ENCODE measurements at regions not wholly inside any gene's neighbourhood (a gene's known extent, or its start where the extent isn't known, plus 50 kb on each side); places are given as distances from the start of the nearest gene placed in this dataset.

DNA sequence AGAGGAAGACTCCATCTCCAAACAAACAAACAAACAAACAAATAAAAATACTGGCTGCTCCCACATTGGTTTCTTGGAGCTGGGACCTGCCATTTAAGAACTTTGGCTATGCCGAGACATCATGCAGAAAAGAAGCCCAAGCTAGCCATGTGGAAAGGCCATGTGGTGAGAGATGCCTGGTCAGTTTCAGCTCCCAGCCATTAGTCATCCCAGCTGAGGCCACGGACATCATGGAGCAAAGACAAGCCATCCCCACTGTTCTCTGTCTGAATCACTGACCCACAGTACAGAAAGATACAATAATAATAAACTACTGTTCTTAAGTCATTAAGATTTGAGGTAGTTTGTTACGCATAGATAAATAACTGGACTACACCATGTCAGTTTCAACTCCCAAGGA, 70.0 kb upstream of the PCBD1 start:
- Mint-ChIP-seq H3K4me1 (ENCODE audit: low read depth, unreplicated experiment) (no peaks in the 10 kb centered on the region), H3K4me3 (ENCODE audit: low read depth, unreplicated experiment) (no peak overlapping the region), H3K27me3 (ENCODE audit: unreplicated experiment) (peaks cover 44% of the 10 kb centered on the region), H3K9me3 (ENCODE audit: low read depth, unreplicated experiment) (no peaks in the 10 kb centered on the region), H3K27ac (ENCODE audit: unreplicated experiment) (no peak overlapping the region), H3K36me3 (ENCODE audit: insufficient read depth, unreplicated experiment) (no peaks in the 10 kb centered on the region)
- CTCF ChIA-PET = no interaction called here
- intact Hi-C loops (cut with micrococcal nuclease; ENCODE audit: unreplicated experiment) = no loop called here
- DNase-seq = no peak
- BruUV-seq (replicated peaks) = no TSS peak
- TF ChIP-seq CTCF (IDR thresholded peaks at IDR 0.05; ENCODE audit: unreplicated experiment) = no peak

DNA sequence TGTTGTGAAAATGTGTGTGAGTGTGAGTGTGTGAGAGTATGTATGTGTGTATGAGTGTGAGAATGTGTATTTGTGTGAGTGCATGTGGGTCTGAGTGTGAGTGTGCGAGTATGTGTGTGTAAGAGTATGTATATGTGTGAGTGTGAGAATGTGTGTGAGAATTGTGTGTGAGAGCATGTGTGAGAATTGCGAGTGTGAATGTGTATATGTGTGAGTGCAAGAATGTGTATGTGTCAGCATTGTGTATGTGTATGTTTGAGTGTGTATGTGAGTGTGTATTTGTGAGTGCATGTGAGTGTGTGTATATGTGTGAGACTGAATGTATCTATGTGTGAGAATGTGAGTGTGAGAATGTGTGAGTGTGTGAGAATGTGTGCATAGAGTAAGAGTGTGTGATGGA, 72.0 kb upstream of the PCBD1 start:
- Mint-ChIP-seq H3K27ac (ENCODE audit: unreplicated experiment) (no peak overlapping the region), H3K27me3 (ENCODE audit: unreplicated experiment) (peaks cover 33% of the 10 kb centered on the region), H3K36me3 (ENCODE audit: insufficient read depth, unreplicated experiment) (no peaks in the 10 kb centered on the region), H3K4me1 (ENCODE audit: low read depth, unreplicated experiment) (no peaks in the 10 kb centered on the region), H3K4me3 (ENCODE audit: low read depth, unreplicated experiment) (no peak overlapping the region), H3K9me3 (ENCODE audit: low read depth, unreplicated experiment) (no peaks in the 10 kb centered on the region)
- intact Hi-C loops (cut with micrococcal nuclease; ENCODE audit: unreplicated experiment) = no loop called here
- CTCF ChIA-PET = no interaction called here
- TF ChIP-seq CTCF (IDR thresholded peaks at IDR 0.05; ENCODE audit: unreplicated experiment) = no peak
- DNase-seq = no peak
- BruUV-seq (replicated peaks) = no TSS peak

DNA sequence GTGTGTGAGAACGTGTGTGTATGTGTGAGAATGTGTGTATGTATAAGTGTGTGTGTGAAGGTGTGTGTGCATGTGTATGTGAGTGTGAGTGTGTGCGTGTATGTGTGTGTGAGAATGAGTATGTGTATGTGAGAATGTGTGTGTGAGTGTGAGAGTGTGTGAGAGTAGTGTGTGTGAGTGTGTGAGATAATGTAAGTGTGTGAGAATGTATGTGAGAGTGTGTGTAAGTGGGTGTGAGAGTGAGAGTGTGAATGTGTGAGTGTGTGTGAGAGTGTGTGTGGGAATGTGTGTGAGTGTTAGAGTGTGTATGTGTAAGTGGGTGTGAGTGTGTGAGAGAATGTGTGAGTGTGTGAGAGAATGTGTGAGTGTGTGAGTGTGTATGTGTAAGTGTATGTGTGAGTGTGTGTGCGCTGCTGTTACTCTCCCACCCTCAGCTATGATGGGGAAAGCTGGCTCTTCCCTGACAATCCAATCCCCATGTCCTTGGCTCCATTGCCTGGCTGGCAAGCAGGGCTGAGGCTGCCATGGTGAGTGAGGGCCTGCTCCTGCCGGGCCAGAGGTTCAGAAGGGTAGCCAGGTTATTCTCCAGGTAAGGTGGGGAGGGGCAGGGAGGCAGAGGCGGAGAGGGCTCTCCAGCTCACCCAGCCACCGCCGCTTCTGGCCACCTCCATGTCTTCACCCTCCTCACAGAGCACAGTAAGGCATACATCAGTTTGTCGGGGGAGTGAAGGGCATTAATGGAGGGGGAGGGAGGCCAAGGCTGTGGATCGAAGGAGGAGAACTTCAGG, 72.6 kb upstream of the PCBD1 start:
- H3K27me3 Mint-ChIP-seq (ENCODE audit: unreplicated experiment) = peaks cover 33% of the 10 kb centered on the region
- DNase-seq = no peak
- no peak overlapping the region for H3K4me3 Mint-ChIP-seq (ENCODE audit: low read depth, unreplicated experiment)
- no peaks in the 10 kb centered on the region for H3K36me3 Mint-ChIP-seq (ENCODE audit: insufficient read depth, unreplicated experiment)
- no peak overlapping the region for H3K27ac Mint-ChIP-seq (ENCODE audit: unreplicated experiment)
- BruUV-seq (replicated peaks) = no TSS peak
- H3K4me1 Mint-ChIP-seq (ENCODE audit: low read depth, unreplicated experiment) = no peaks in the 10 kb centered on the region
- H3K9me3 Mint-ChIP-seq (ENCODE audit: low read depth, unreplicated experiment) = no peaks in the 10 kb centered on the region
- intact Hi-C loops (cut with micrococcal nuclease; ENCODE audit: unreplicated experiment) = no loop called here
- CTCF ChIA-PET = no interaction called here
- TF ChIP-seq CTCF (IDR thresholded peaks at IDR 0.05; ENCODE audit: unreplicated experiment) = no peak

DNA sequence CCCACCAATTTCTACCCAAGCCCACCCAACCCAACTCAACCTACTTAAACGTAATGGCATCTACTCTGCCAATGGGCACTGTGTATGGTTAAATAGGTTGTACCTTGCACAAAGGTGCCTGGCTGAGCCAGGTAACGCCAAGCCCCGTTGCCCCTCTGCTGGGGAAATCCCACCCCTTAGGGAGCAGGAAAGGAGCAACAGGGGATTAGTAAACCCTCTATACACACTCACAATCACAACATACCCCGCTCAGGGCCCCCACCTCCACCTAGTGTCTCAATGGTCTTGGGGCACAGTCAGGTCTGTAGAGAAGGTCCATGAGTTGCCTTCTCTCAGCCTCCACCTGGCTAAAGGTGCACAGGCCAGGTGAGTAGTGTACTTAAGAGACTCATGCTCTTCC, 74.3 kb upstream of the PCBD1 start:
- CTCF ChIA-PET = no interaction called here
- BruUV-seq (replicated peaks) = no TSS peak
- H3K36me3 Mint-ChIP-seq (ENCODE audit: insufficient read depth, unreplicated experiment) = no peaks in the 10 kb centered on the region

More for the DNA sequence above, 74.3 kb upstream of the PCBD1 start:
- intact Hi-C loops (cut with micrococcal nuclease; ENCODE audit: unreplicated experiment) = no loop called here
- H3K27me3 Mint-ChIP-seq (ENCODE audit: unreplicated experiment) = peaks cover 32% of the 10 kb centered on the region
- DNase-seq = no peak
- H3K27ac Mint-ChIP-seq (ENCODE audit: unreplicated experiment) = no peak overlapping the region
- no peak overlapping the region for H3K4me3 Mint-ChIP-seq (ENCODE audit: low read depth, unreplicated experiment)
- no peaks in the 10 kb centered on the region for H3K9me3 Mint-ChIP-seq (ENCODE audit: low read depth, unreplicated experiment)
- TF ChIP-seq CTCF (IDR thresholded peaks at IDR 0.05; ENCODE audit: unreplicated experiment) = no peak
- H3K4me1 Mint-ChIP-seq (ENCODE audit: low read depth, unreplicated experiment) = no peaks in the 10 kb centered on the region

Measured in Calu3 (cell line).